NCI-H1048 (cell line): ENCODE measurements at regions not wholly inside any gene's neighbourhood (a gene's known extent, or its start where the extent isn't known, plus 50 kb on each side); places are given as distances from the start of the nearest gene placed in this dataset.
"Not testable (repeated sequence)": the region's sequence is repeated elsewhere in the genome, so short reads cannot be mapped to it uniquely, and the experiment has no call there.

Experiments
- DNase-seq: peaks from one replicate; lab custom pipeline; 2025; lab: John Stamatoyannopoulos, UW

GRCh38 chr9:38255599-38255998, 136.9 kb upstream of the ALDH1B1 start:
- DNase-seq: no peak

GRCh38 chr9:38254756-38255155, 137.7 kb upstream of the ALDH1B1 start:
- no peak for DNase-seq

- no peak for DNase-seq
Observed at GRCh38 chr9:38254151-38254550, 138.4 kb upstream of the ALDH1B1 start.

GRCh38 chr9:38253200-38253599, 139.3 kb upstream of the ALDH1B1 start:
- no peak for DNase-seq

GRCh38 chr9:38251036-38251860, 141.3 kb upstream of the ALDH1B1 start:
- DNase-seq: no peak

GRCh38 chr9:38250279-38251035, 142.0 kb upstream of the ALDH1B1 start:
- no peak for DNase-seq

- no peak for DNase-seq
Observed at GRCh38 chr9:38249587-38250210, 142.8 kb upstream of the ALDH1B1 start.

GRCh38 chr9:38249049-38249448, 143.5 kb upstream of the ALDH1B1 start:
- no peak for DNase-seq

GRCh38 chr9:38246833-38247232, 145.7 kb upstream of the ALDH1B1 start:
- no peak for DNase-seq

- no peak for DNase-seq
Observed at GRCh38 chr9:38244971-38245370, 147.5 kb upstream of the ALDH1B1 start.

GRCh38 chr9:38243993-38244392, 148.5 kb upstream of the ALDH1B1 start:
- DNase-seq: no peak

GRCh38 chr9:38242151-38242550, 150.4 kb upstream of the ALDH1B1 start:
- not testable (repeated sequence) for DNase-seq

- no peak for DNase-seq
Observed at GRCh38 chr9:38240051-38240450, 152.5 kb upstream of the ALDH1B1 start.

- DNase-seq: no peak
Observed at GRCh38 chr9:38235244-38235643, 157.3 kb upstream of the ALDH1B1 start.

- DNase-seq: no peak
Observed at GRCh38 chr9:38234479-38235170, 157.9 kb upstream of the ALDH1B1 start.

- DNase-seq: no peak
Observed at GRCh38 chr9:38233796-38234355, 158.6 kb upstream of the ALDH1B1 start.

- DNase-seq: no peak
Observed at GRCh38 chr9:38233343-38233742, 159.2 kb upstream of the ALDH1B1 start.

- DNase-seq: no peak
Observed at GRCh38 chr9:38232895-38233294, 159.6 kb upstream of the ALDH1B1 start.

GRCh38 chr9:38229504-38230155, 160.6 kb upstream of the SHB start:
- no peak for DNase-seq

- DNase-seq: no peak
Observed at GRCh38 chr9:38229104-38229500, 160.1 kb upstream of the SHB start.

- DNase-seq: no peak
Observed at GRCh38 chr9:38228331-38229103, 159.5 kb upstream of the SHB start.
